Activated naive CD8-positive, alpha-beta T cell treated with anti-CD3 and anti-CD28 coated beads for 36 hours (primary cell): ENCODE measurements at regions not wholly inside any gene's neighbourhood (a gene's known extent, or its start where the extent isn't known, plus 50 kb on each side); places are given as distances from the start of the nearest gene placed in this dataset.
"Not testable (repeated sequence)": the region's sequence is repeated elsewhere in the genome, so short reads cannot be mapped to it uniquely, and the experiment has no call there.

Source experiments
- DNase-seq: peaks from one replicate; pipeline ENCODE4 v3.0.0; 2021
- H3K27ac Mint-ChIP-seq: one replicate; pipeline ENCODE4 v1.8.0; 2022; ENCODE audit warnings: mild to moderate bottlenecking, moderate library complexity, mixed read lengths
- H3K27me3 Mint-ChIP-seq: one replicate; pipeline ENCODE4 v1.8.0; 2022; ENCODE audit warnings: mild to moderate bottlenecking, mixed read lengths
- H3K36me3 Mint-ChIP-seq: one replicate; pipeline ENCODE4 v1.8.0; 2021; ENCODE audit warnings: mild to moderate bottlenecking, mixed read lengths
- H3K4me1 Mint-ChIP-seq: one replicate; pipeline ENCODE4 v1.8.0; 2021; ENCODE audit warnings: mixed read lengths
- H3K4me3 Mint-ChIP-seq: one replicate; pipeline ENCODE4 v1.8.0; 2022; ENCODE audit warnings: mild to moderate bottlenecking, moderate library complexity, mixed read lengths
- H3K9me3 Mint-ChIP-seq: one replicate; pipeline ENCODE4 v1.8.0; 2022; ENCODE audit warnings: mixed read lengths

GRCh38 chr11:38130976-38131375, 1532.9 kb upstream of the RAG2 start:
- Mint-ChIP-seq H3K36me3 (no peaks in the 10 kb centered on the region), H3K9me3 (peaks cover 6% of the 10 kb centered on the region), H3K27ac (no peak overlapping the region), H3K4me3 (no peak overlapping the region), H3K27me3 (no peaks in the 10 kb centered on the region), H3K4me1 (no peaks in the 10 kb centered on the region)
- no peak for DNase-seq

- no peak overlapping the region for H3K4me3 Mint-ChIP-seq
- H3K36me3 Mint-ChIP-seq = no peaks in the 10 kb centered on the region
- no peak overlapping the region for H3K27ac Mint-ChIP-seq
- H3K9me3 Mint-ChIP-seq = peaks cover 6% of the 10 kb centered on the region
- DNase-seq = no peak
- no peaks in the 10 kb centered on the region for H3K27me3 Mint-ChIP-seq
- no peaks in the 10 kb centered on the region for H3K4me1 Mint-ChIP-seq
These were observed 1532.5 kb upstream of the RAG2 start for GRCh38 chr11:38130514-38130913.

GRCh38 chr11:38123673-38124072, 1525.6 kb upstream of the RAG2 start:
- DNase-seq = no peak
- H3K27me3 Mint-ChIP-seq = no peaks in the 10 kb centered on the region
- no peak overlapping the region for H3K27ac Mint-ChIP-seq

GRCh38 chr11:38116616-38117015, 1518.6 kb upstream of the RAG2 start:
- DNase-seq, H3K27ac Mint-ChIP-seq, H3K27me3 Mint-ChIP-seq, H3K36me3 Mint-ChIP-seq, H3K9me3 Mint-ChIP-seq, H3K4me3 Mint-ChIP-seq, H3K4me1 Mint-ChIP-seq: not testable (repeated sequence)

More at GRCh38 chr11:38123673-38124072, 1525.6 kb upstream of the RAG2 start:
- Mint-ChIP-seq H3K4me3 (no peak overlapping the region), H3K36me3 (no peaks in the 10 kb centered on the region), H3K4me1 (no peaks in the 10 kb centered on the region), H3K9me3 (peaks cover 5% of the 10 kb centered on the region)

GRCh38 chr11:38115381-38115780, 1517.3 kb upstream of the RAG2 start:
- not testable (repeated sequence) for H3K4me1 Mint-ChIP-seq, H3K4me3 Mint-ChIP-seq

GRCh38 chr11:38100836-38101462, 1502.9 kb upstream of the RAG2 start:
- Mint-ChIP-seq H3K27me3 (no peaks in the 10 kb centered on the region), H3K4me1 (no peaks in the 10 kb centered on the region), H3K4me3 (no peak overlapping the region), H3K36me3 (no peaks in the 10 kb centered on the region), H3K27ac (no peak overlapping the region), H3K9me3 (no peaks in the 10 kb centered on the region)
- DNase-seq = no peak

More at GRCh38 chr11:38115381-38115780, 1517.3 kb upstream of the RAG2 start:
- DNase-seq, H3K27me3 Mint-ChIP-seq, H3K9me3 Mint-ChIP-seq, H3K36me3 Mint-ChIP-seq, H3K27ac Mint-ChIP-seq: not testable (repeated sequence)

GRCh38 chr11:38095268-38095667, 1497.2 kb upstream of the RAG2 start:
- Mint-ChIP-seq H3K27me3 (no peaks in the 10 kb centered on the region), H3K4me3 (no peak overlapping the region), H3K27ac (no peak overlapping the region), H3K36me3 (no peaks in the 10 kb centered on the region), H3K4me1 (no peaks in the 10 kb centered on the region), H3K9me3 (peaks cover 3% of the 10 kb centered on the region)
- DNase-seq = no peak

GRCh38 chr11:38089726-38090125, 1491.7 kb upstream of the RAG2 start:
- Mint-ChIP-seq H3K27ac (no peak overlapping the region), H3K36me3 (no peaks in the 10 kb centered on the region), H3K9me3 (peaks cover 7% of the 10 kb centered on the region), H3K27me3 (no peaks in the 10 kb centered on the region), H3K4me3 (no peak overlapping the region), H3K4me1 (no peaks in the 10 kb centered on the region)
- no peak for DNase-seq

GRCh38 chr11:38060920-38061319, 1462.9 kb upstream of the RAG2 start:
- Mint-ChIP-seq H3K4me1 (no peaks in the 10 kb centered on the region), H3K36me3 (no peaks in the 10 kb centered on the region), H3K4me3 (no peak overlapping the region), H3K27me3 (no peaks in the 10 kb centered on the region), H3K9me3 (peaks cover 7% of the 10 kb centered on the region), H3K27ac (no peak overlapping the region)
- DNase-seq = no peak

GRCh38 chr11:38060136-38060535, 1462.1 kb upstream of the RAG2 start:
- Mint-ChIP-seq H3K4me3 (no peak overlapping the region), H3K27me3 (no peaks in the 10 kb centered on the region), H3K36me3 (no peaks in the 10 kb centered on the region), H3K9me3 (peaks cover 7% of the 10 kb centered on the region), H3K4me1 (no peaks in the 10 kb centered on the region), H3K27ac (no peak overlapping the region)
- no peak for DNase-seq

- no peak for DNase-seq
- H3K27me3 Mint-ChIP-seq = no peaks in the 10 kb centered on the region
- peaks cover 3% of the 10 kb centered on the region for H3K9me3 Mint-ChIP-seq
- H3K4me3 Mint-ChIP-seq = no peak overlapping the region
- H3K4me1 Mint-ChIP-seq = no peaks in the 10 kb centered on the region
- no peak overlapping the region for H3K27ac Mint-ChIP-seq
- H3K36me3 Mint-ChIP-seq = no peaks in the 10 kb centered on the region
These were observed 1448.6 kb upstream of the RAG2 start for GRCh38 chr11:38046571-38047135.

GRCh38 chr11:38043060-38043459, 1445.0 kb upstream of the RAG2 start:
- no peak overlapping the region for H3K27ac Mint-ChIP-seq
- H3K27me3 Mint-ChIP-seq = no peaks in the 10 kb centered on the region
- no peaks in the 10 kb centered on the region for H3K4me1 Mint-ChIP-seq
- H3K9me3 Mint-ChIP-seq = no peaks in the 10 kb centered on the region
- no peak for DNase-seq
- no peak overlapping the region for H3K4me3 Mint-ChIP-seq
- no peaks in the 10 kb centered on the region for H3K36me3 Mint-ChIP-seq

GRCh38 chr11:38038777-38039176, 1440.7 kb upstream of the RAG2 start:
- H3K4me1 Mint-ChIP-seq = no peaks in the 10 kb centered on the region
- no peak overlapping the region for H3K27ac Mint-ChIP-seq
- H3K27me3 Mint-ChIP-seq = no peaks in the 10 kb centered on the region
- H3K36me3 Mint-ChIP-seq = no peaks in the 10 kb centered on the region
- no peak for DNase-seq
- H3K4me3 Mint-ChIP-seq = no peak overlapping the region
- peaks cover 5% of the 10 kb centered on the region for H3K9me3 Mint-ChIP-seq

- no peaks in the 10 kb centered on the region for H3K4me1 Mint-ChIP-seq
These were observed 1421.2 kb upstream of the RAG2 start for GRCh38 chr11:38019072-38019775.

GRCh38 chr11:38014405-38014804, 1416.4 kb upstream of the RAG2 start:
- DNase-seq = no peak
- H3K27me3 Mint-ChIP-seq = no peaks in the 10 kb centered on the region
- no peak overlapping the region for H3K4me3 Mint-ChIP-seq
- H3K27ac Mint-ChIP-seq = no peak overlapping the region
- H3K9me3 Mint-ChIP-seq = peaks cover 5% of the 10 kb centered on the region
- no peaks in the 10 kb centered on the region for H3K36me3 Mint-ChIP-seq
- H3K4me1 Mint-ChIP-seq = no peaks in the 10 kb centered on the region

More at GRCh38 chr11:38019072-38019775, 1421.2 kb upstream of the RAG2 start:
- Mint-ChIP-seq H3K9me3 (peaks cover 21% of the 10 kb centered on the region), H3K36me3 (no peaks in the 10 kb centered on the region), H3K27me3 (no peaks in the 10 kb centered on the region), H3K27ac (no peak overlapping the region), H3K4me3 (no peak overlapping the region)
- DNase-seq = no peak

GRCh38 chr11:38013157-38013556, 1415.1 kb upstream of the RAG2 start:
- no peak overlapping the region for H3K4me3 Mint-ChIP-seq
- no peak overlapping the region for H3K27ac Mint-ChIP-seq
- H3K4me1 Mint-ChIP-seq = no peaks in the 10 kb centered on the region
- no peak for DNase-seq
- no peaks in the 10 kb centered on the region for H3K36me3 Mint-ChIP-seq
- peaks cover 5% of the 10 kb centered on the region for H3K9me3 Mint-ChIP-seq
- no peaks in the 10 kb centered on the region for H3K27me3 Mint-ChIP-seq
